ENCODE measurements at regions not wholly inside any gene's neighbourhood (a gene's known extent, or its start where the extent isn't known, plus 50 kb on each side); places are given as distances from the start of the nearest gene placed in this dataset.

DNA sequence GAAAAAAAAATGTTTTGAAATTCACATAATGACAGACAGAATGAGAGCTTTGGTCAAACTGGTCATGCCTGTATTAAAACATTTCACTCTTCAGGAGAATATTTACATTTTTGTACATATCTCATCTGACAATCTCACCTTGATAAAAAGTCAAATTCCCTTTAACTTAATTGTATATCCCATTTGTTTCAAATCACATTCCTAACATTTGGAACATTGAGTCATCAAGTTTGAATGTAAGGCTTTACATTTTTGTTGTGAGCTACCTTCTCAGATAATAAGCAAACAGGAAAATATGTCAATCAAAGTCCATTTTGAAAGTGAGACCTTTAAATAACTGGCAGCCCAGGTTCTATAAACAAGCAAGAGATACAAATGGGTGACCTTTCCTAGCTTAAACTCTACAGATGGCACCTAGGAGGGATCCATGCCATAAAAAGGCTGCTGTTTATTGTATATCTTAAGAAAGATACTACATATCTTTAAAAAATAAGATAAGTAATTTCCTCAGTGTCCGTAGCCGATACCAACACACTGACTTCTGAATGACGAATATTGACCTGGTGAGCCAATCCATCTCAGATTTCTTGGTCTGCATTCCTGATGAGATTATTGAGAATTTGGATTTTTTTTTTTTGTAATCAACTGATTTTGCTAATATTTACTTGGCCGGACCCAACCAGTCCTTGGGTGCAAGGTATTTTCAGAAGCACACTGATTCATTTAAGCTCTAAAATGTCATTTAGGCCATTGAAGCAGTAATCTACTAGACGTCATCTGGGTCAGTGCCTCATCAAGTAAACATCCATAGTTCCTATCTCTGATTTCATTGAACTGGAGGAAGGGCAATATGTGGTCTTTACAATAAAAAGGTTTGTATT lies 259.6 kb downstream of the BTG1 start:
- H4K20me1 ChIP-seq (ENCODE audit: insufficient read depth, low read length), result no peaks in the 10 kb centered on the region
- ATAC-seq (ENCODE audit: insufficient read depth, low read depth) (no peak), DNase-seq (no peak)
- no peak overlapping the region for H2AFZ ChIP-seq (ENCODE audit: low read depth, low read length)
- no peaks in the 10 kb centered on the region for H3K36me3 ChIP-seq (ENCODE audit: insufficient read depth, low read length)
- no peaks in the 10 kb centered on the region for H3K9me3 ChIP-seq (ENCODE audit: insufficient read depth, low read length, severe bottlenecking)
- H3K27me3 ChIP-seq (ENCODE audit: insufficient read depth, low read length, poor library complexity), result no peaks in the 10 kb centered on the region
- TF ChIP-seq, protein P1, sequence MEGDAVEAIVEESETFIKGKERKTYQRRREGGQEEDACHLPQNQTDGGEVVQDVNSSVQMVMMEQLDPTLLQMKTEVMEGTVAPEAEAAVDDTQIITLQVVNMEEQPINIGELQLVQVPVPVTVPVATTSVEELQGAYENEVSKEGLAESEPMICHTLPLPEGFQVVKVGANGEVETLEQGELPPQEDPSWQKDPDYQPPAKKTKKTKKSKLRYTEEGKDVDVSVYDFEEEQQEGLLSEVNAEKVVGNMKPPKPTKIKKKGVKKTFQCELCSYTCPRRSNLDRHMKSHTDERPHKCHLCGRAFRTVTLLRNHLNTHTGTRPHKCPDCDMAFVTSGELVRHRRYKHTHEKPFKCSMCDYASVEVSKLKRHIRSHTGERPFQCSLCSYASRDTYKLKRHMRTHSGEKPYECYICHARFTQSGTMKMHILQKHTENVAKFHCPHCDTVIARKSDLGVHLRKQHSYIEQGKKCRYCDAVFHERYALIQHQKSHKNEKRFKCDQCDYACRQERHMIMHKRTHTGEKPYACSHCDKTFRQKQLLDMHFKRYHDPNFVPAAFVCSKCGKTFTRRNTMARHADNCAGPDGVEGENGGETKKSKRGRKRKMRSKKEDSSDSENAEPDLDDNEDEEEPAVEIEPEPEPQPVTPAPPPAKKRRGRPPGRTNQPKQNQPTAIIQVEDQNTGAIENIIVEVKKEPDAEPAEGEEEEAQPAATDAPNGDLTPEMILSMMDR (IDR thresholded peaks at IDR 0.05; ENCODE audit: borderline replicate concordance, extremely low read depth, low read length, poor library complexity, severe bottlenecking), result no peak
- H3K79me2 ChIP-seq (ENCODE audit: insufficient read depth, low read length), result no peaks in the 10 kb centered on the region
- peaks cover 15% of the 10 kb centered on the region for H3K4me1 ChIP-seq (ENCODE audit: insufficient read depth, low read length)
- no peak overlapping the region for H3K4me2 ChIP-seq (ENCODE audit: insufficient read depth, low read length)
- H3K27ac ChIP-seq (ENCODE audit: low read length), result no peak overlapping the region
- no peak overlapping the region for H3K4me3 ChIP-seq (ENCODE audit: low read depth in 1 of 2, low read length in 2 of 2)
- H3K9ac ChIP-seq (ENCODE audit: low read depth, low read length), result no peak overlapping the region

DNA sequence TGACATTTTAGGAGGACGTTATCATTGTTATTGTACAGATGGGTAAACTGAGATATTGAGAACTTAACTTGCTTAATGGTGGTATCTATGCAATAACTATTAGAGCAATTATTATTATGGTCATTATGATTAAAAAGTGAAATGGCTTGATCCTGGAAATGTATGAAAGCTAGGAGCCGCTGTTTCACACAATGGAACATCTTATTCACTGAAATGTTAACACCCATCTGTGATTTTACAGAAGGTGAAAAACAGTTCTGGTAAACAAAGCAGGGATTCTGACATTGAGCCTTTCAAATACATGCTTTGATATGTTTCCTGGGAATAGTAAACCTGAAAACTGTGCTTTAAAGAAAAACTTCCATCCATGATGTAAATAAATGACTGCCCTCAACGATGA lies 261.4 kb downstream of the BTG1 start:
- Histone ChIP-seq H3K79me2 (ENCODE audit: insufficient read depth, low read length) (no peaks in the 10 kb centered on the region), H3K27me3 (ENCODE audit: insufficient read depth, low read length, poor library complexity) (no peaks in the 10 kb centered on the region), H3K27ac (ENCODE audit: low read length) (no peak overlapping the region), H3K9ac (ENCODE audit: low read depth, low read length) (no peak overlapping the region), H3K4me3 (ENCODE audit: low read depth in 1 of 2, low read length in 2 of 2) (no peak overlapping the region), H3K36me3 (ENCODE audit: insufficient read depth, low read length) (no peaks in the 10 kb centered on the region), H2AFZ (ENCODE audit: low read depth, low read length) (no peak overlapping the region), H3K4me1 (ENCODE audit: insufficient read depth, low read length) (peaks cover 34% of the 10 kb centered on the region), H4K20me1 (ENCODE audit: insufficient read depth, low read length) (no peaks in the 10 kb centered on the region), H3K4me2 (ENCODE audit: insufficient read depth, low read length) (no peak overlapping the region), H3K9me3 (ENCODE audit: insufficient read depth, low read length, severe bottlenecking) (no peaks in the 10 kb centered on the region)
- TF ChIP-seq EZH2 (IDR thresholded peaks at IDR 0.05; ENCODE audit: borderline replicate concordance, low read depth, low read length, severe bottlenecking), result no peak
- TF ChIP-seq, protein P1 (IDR thresholded peaks at IDR 0.05; ENCODE audit: borderline replicate concordance, extremely low read depth, low read length, poor library complexity, severe bottlenecking), result no peak
- DNase-seq (no peak), ATAC-seq (ENCODE audit: insufficient read depth, low read depth) (no peak)

GRCh38 chr12:91883811-91884210 lies 261.8 kb downstream of the BTG1 start:
- TF ChIP-seq, protein P1 (IDR thresholded peaks at IDR 0.05; ENCODE audit: borderline replicate concordance, extremely low read depth, low read length, poor library complexity, severe bottlenecking), result no peak
- TF ChIP-seq EZH2 (IDR thresholded peaks at IDR 0.05; ENCODE audit: borderline replicate concordance, low read depth, low read length, severe bottlenecking), result no peak
- H3K27me3 ChIP-seq (ENCODE audit: insufficient read depth, low read length, poor library complexity), result no peaks in the 10 kb centered on the region
- H3K36me3 ChIP-seq (ENCODE audit: insufficient read depth, low read length), result no peaks in the 10 kb centered on the region
- peaks cover 38% of the 10 kb centered on the region for H3K4me1 ChIP-seq (ENCODE audit: insufficient read depth, low read length)
- ATAC-seq (ENCODE audit: insufficient read depth, low read depth) (no peak), DNase-seq (no peak)
- H3K9me3 ChIP-seq (ENCODE audit: insufficient read depth, low read length, severe bottlenecking), result no peaks in the 10 kb centered on the region
- no peaks in the 10 kb centered on the region for H4K20me1 ChIP-seq (ENCODE audit: insufficient read depth, low read length)
- H2AFZ ChIP-seq (ENCODE audit: low read depth, low read length), result no peak overlapping the region
- no peak overlapping the region for H3K4me3 ChIP-seq (ENCODE audit: low read depth in 1 of 2, low read length in 2 of 2)
- H3K27ac ChIP-seq (ENCODE audit: low read length), result no peak overlapping the region
- H3K79me2 ChIP-seq (ENCODE audit: insufficient read depth, low read length), result no peaks in the 10 kb centered on the region
- H3K4me2 ChIP-seq (ENCODE audit: insufficient read depth, low read length), result no peak overlapping the region
- no peak overlapping the region for H3K9ac ChIP-seq (ENCODE audit: low read depth, low read length)
